Epithelial cell of esophagus (primary cell): ENCODE measurements at regions not wholly inside any gene's neighbourhood (a gene's known extent, or its start where the extent isn't known, plus 50 kb on each side); places are given as distances from the start of the nearest gene placed in this dataset.
"Not testable (repeated sequence)": the region's sequence is repeated elsewhere in the genome, so short reads cannot be mapped to it uniquely, and the experiment has no call there.

ENCODE experiments used
- DNase-seq: peaks from one replicate; pipeline ENCODE4 v3.0.0; 2010; ENCODE audit warnings: low read depth
- H3K4me3 ChIP-seq: 2 replicates; pipeline ENCODE4 v1.5.1; 2011; ENCODE audit warnings: mild to moderate bottlenecking, low read length, control low read depth
- TF ChIP-seq, protein P1 (sequence below): IDR thresholded peaks from 2 replicates; pipeline ENCODE4 v1.5.1; 2011; ENCODE audit warnings: low read depth, mild to moderate bottlenecking, low read length, control low read depth, inconsistent platforms; ENCODE audit not compliant: insufficient read depth; ENCODE audit errors: missing control alignments

DNA sequence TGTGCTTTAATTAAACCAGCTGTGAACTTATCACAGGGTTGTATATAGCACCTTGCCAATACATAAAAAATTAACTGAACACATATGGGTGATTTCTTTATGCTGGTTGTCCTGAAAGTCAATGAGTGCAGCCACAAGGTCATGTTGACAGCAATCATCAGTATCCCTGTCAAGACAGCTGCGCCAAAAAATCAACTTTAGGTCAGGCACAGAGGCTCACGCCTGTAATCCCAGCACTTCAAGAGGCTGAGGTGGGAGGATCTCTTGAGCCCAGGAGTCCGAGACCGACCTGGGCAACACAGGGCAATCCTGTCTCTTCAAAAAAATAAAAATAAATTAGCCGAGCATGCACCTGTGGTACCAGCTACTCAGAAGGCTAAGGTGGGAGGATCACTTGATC is 707.3 kb downstream of the SI start:
- TF ChIP-seq, protein P1, sequence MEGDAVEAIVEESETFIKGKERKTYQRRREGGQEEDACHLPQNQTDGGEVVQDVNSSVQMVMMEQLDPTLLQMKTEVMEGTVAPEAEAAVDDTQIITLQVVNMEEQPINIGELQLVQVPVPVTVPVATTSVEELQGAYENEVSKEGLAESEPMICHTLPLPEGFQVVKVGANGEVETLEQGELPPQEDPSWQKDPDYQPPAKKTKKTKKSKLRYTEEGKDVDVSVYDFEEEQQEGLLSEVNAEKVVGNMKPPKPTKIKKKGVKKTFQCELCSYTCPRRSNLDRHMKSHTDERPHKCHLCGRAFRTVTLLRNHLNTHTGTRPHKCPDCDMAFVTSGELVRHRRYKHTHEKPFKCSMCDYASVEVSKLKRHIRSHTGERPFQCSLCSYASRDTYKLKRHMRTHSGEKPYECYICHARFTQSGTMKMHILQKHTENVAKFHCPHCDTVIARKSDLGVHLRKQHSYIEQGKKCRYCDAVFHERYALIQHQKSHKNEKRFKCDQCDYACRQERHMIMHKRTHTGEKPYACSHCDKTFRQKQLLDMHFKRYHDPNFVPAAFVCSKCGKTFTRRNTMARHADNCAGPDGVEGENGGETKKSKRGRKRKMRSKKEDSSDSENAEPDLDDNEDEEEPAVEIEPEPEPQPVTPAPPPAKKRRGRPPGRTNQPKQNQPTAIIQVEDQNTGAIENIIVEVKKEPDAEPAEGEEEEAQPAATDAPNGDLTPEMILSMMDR, result no peak
- no peak overlapping the region for H3K4me3 ChIP-seq
- no peak for DNase-seq

DNA sequence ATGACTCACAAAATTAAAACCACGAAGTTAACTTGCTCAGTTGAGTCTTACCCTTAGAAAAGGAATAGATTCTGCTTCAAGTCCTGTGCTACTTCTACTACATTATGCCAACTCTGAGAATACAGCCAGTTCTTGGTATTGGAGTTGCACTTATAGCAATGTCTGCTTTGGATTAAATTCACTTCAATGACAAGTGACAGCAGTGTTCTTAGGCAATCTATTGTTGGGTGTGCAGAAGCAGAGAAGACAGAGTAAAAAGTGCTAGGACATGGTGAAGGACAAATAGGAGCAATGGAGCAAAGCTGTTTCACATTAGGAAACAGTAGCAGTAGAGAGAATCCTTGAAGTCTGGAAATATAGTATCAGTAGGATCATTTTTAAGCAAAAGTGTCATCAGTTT is 713.1 kb downstream of the SI start:
- no peak for DNase-seq
- no peak overlapping the region for H3K4me3 ChIP-seq
- TF ChIP-seq, protein P1, result no peak

DNA sequence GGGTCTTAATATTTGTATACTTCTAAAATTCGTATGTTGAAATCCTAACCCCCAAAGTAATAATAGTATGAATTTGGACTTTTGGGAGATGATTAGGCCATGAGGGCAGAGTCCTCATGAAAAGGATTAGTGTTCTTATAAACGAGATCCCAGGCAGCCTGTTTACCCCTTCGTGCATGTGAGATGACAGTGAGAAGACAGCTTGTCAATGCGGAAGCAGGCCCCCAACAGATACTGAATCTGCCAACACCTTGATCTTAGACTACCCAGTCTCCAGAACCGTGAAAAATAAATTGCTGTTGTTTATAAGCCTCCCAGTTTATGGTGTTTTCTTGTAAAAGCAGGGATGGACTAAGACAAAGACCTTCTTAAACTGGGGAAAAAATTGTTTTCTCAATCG is 714.2 kb downstream of the SI start:
- H3K4me3 ChIP-seq, result no peak overlapping the region
- DNase-seq, result no peak
- TF ChIP-seq, protein P1, result no peak

DNA sequence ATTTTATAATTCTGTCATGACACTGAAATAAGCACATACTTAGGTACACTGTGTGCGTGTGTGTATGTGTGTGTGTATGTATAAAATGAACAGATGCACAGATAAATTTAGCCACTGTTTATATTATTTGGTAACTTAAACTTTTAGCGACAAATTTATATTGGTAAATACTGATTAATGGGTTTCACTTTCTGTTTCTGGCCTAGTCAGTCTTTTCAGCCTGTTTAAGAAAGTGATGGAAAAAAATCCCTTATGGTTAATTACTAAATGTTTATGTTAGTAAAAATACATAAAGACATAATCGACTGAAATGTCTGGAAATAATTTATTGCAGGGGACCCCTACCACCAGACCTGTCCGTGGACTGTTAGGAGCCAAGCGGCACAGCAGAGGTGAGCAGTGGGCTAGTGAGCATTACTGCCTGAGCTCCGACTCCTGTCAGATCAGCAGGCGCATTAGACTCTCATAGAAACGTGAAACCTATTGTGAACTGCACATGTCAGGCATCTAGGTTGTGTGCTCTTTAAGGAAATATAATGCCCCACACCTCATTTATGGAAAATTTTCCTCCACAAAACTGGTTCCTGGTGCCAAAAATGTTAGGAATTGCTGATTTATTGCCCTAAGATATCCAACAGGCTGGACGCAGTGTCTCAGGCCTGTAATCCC is 717.4 kb downstream of the SI start:
- DNase-seq, result no peak

GRCh38 chr3:164360078-164360578 is 718.2 kb downstream of the SI start:
- TF ChIP-seq, protein P1, result no peak
- H3K4me3 ChIP-seq, result no peak overlapping the region
- no peak for DNase-seq

More for the DNA sequence above, 717.4 kb downstream of the SI start:
- no peak overlapping the region for H3K4me3 ChIP-seq
- TF ChIP-seq, protein P1, result no peak

DNA sequence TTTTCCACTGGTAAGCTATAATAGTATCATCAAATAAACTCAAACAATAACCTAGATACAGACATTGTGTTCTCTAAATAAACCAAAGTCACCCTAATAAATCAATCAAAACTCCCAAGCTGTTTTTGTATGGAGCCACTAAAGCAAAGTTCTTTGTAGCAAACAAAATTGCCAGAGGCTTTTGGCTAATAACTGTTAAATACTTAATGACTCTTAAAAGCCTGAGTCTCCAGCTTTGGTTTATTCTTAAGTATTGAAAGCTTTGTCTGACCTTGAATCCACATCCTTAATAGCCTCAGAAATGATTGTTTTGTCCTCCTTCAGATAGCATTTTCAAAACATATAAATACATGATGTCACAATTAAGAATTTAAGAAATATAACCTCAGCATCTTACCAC is 725.3 kb downstream of the SI start:
- no peak overlapping the region for H3K4me3 ChIP-seq
- TF ChIP-seq, protein P1, result no peak

DNA sequence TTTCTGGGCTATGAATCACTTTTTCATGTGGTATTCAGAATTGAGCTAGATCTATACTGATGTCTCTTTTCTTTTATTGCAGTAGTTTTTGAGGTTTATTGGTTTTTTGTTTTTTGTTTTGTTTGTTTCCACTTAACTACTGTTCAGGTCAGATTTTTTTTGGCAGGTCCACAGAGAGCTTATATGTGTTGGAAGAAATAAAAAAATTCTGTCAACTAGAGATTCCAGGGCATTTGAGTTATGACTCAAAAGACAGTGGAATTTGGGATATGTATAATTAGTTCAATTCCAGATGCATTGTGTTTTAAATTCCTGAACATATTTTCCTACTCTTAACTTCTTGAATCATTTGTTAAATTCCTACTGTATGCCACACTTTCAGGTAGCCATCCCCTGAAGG is 727.2 kb downstream of the SI start:
- TF ChIP-seq, protein P1, result no peak
- DNase-seq, result no peak
- H3K4me3 ChIP-seq, result no peak overlapping the region

More for the DNA sequence above, 725.3 kb downstream of the SI start:
- DNase-seq, result no peak

DNA sequence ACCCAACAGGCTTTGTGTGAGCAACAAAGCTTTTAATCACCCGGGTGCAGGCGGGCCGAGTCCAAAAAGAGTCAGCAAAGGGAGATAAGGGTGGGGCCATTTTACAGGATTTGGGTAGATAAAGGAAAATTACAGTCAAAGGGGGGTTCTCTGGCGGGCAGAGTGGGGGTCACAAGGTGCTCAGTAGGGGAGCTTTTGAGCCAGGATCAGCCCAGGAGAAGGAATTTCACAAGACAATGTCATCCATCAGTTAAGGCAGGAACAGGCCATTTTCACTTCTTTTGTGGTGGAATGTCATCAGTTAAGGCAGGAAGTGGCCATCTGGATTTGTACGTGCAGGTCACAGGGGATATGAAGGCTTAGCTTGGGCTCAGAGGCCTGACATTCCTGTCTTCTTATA is 736.1 kb downstream of the SI start:
- H3K4me3 ChIP-seq, DNase-seq: not testable (repeated sequence)
